G401.6 (cell line): ENCODE measurements at regions not wholly inside any gene's neighbourhood (a gene's known extent, or its start where the extent isn't known, plus 50 kb on each side); places are given as distances from the start of the nearest gene placed in this dataset.

ENCODE experiments used
- FAIRE-seq: peaks from 2 replicates; lab custom pipeline; 2012; peaks lifted over from hg19 to GRCh38; lab: Jason Lieb, UNC

- FAIRE-seq, result no peak
These were observed 360.4 kb upstream of the CPEB2 start for GRCh38 chr4:14641871-14642270.

- FAIRE-seq, result no peak
These were observed 357.6 kb upstream of the CPEB2 start for GRCh38 chr4:14644580-14645282.

- no peak for FAIRE-seq
These were observed 355.4 kb upstream of the CPEB2 start for GRCh38 chr4:14646831-14647230.

- FAIRE-seq, result no peak
These were observed 352.2 kb upstream of the CPEB2 start for GRCh38 chr4:14650127-14650526.

GRCh38 chr4:14652522-14652921, 349.8 kb upstream of the CPEB2 start:
- FAIRE-seq, result no peak

- no peak for FAIRE-seq
These were observed 348.9 kb upstream of the CPEB2 start for GRCh38 chr4:14653338-14653737.

- FAIRE-seq, result no peak
These were observed 343.0 kb upstream of the CPEB2 start for GRCh38 chr4:14659286-14659685.

GRCh38 chr4:14667624-14668151, 334.6 kb upstream of the CPEB2 start:
- no peak for FAIRE-seq

- FAIRE-seq, result no peak
These were observed 334.0 kb upstream of the CPEB2 start for GRCh38 chr4:14668296-14668695.

- no peak for FAIRE-seq
These were observed 332.9 kb upstream of the CPEB2 start for GRCh38 chr4:14669371-14669770.

- no peak for FAIRE-seq
These were observed 331.1 kb upstream of the CPEB2 start for GRCh38 chr4:14671146-14671545.

GRCh38 chr4:14675279-14675985, 326.8 kb upstream of the CPEB2 start:
- FAIRE-seq, result no peak

- no peak for FAIRE-seq
These were observed 322.4 kb upstream of the CPEB2 start for GRCh38 chr4:14679906-14680305.

- FAIRE-seq, result no peak
These were observed 321.0 kb upstream of the CPEB2 start for GRCh38 chr4:14681330-14681729.

GRCh38 chr4:14693728-14694127, 308.6 kb upstream of the CPEB2 start:
- no peak for FAIRE-seq

GRCh38 chr4:14695095-14695845, 307.0 kb upstream of the CPEB2 start:
- FAIRE-seq, result no peak

- FAIRE-seq, result no peak
These were observed 302.2 kb upstream of the CPEB2 start for GRCh38 chr4:14700083-14700482.

- no peak for FAIRE-seq
These were observed 301.7 kb upstream of the CPEB2 start for GRCh38 chr4:14700544-14700943.

- FAIRE-seq, result no peak
These were observed 300.9 kb upstream of the CPEB2 start for GRCh38 chr4:14701389-14701788.

GRCh38 chr4:14701896-14702295, 300.4 kb upstream of the CPEB2 start:
- no peak for FAIRE-seq

- peak; percentile 69 for FAIRE-seq
These were observed 293.7 kb upstream of the CPEB2 start for GRCh38 chr4:14708574-14708973.

GRCh38 chr4:14711259-14711658, 291.0 kb upstream of the CPEB2 start:
- no peak for FAIRE-seq

GRCh38 chr4:14716691-14717090, 285.6 kb upstream of the CPEB2 start:
- no peak for FAIRE-seq
